DOHH2 (cell line): ENCODE measurements at regions not wholly inside any gene's neighbourhood (a gene's known extent, or its start where the extent isn't known, plus 50 kb on each side); places are given as distances from the start of the nearest gene placed in this dataset.

Experiments
- H3F3A ChIP-seq: fragments of 200-600 bp; sonication (generic), shearing (Covaris generic); 2 replicates; pipeline ENCODE4 v1.6.0; 2016; ENCODE audit warnings: antibody characterized with exemption, mild to moderate bottlenecking; ENCODE audit not compliant: control insufficient read depth, insufficient read depth
- H3K27ac ChIP-seq: fragments of 200-600 bp; sonication (generic); 2 replicates; pipeline ENCODE4 v1.5.1; 2014; ENCODE audit warnings: low read depth, mild to moderate bottlenecking, low read length, moderate library complexity
- H3K27me3 ChIP-seq: fragments of 200-600 bp; sonication (generic); 2 replicates; pipeline ENCODE4 v1.6.1; 2014; ENCODE audit warnings: mild to moderate bottlenecking, low read length, mixed read lengths; ENCODE audit not compliant: control insufficient read depth
- H3K36me3 ChIP-seq: fragments of 200-600 bp; sonication (generic); 2 replicates; pipeline ENCODE4 v1.6.1; 2014; ENCODE audit warnings: mild to moderate bottlenecking, low read length, moderate library complexity, mixed read lengths; ENCODE audit not compliant: control insufficient read depth
- H3K4me1 ChIP-seq: fragments of 200-600 bp; sonication (generic); 2 replicates; pipeline ENCODE4 v1.6.1; 2014; ENCODE audit warnings: mild to moderate bottlenecking, low read length, mixed read lengths; ENCODE audit not compliant: control insufficient read depth
- H3K4me2 ChIP-seq: fragments of 200-600 bp; sonication (generic); 2 replicates; pipeline ENCODE4 v1.6.0; 2014; ENCODE audit warnings: mild to moderate bottlenecking, low read length, moderate library complexity
- H3K4me3 ChIP-seq: fragments of 200-600 bp; sonication (generic); 2 replicates; pipeline ENCODE4 v1.5.1; 2014; ENCODE audit warnings: mild to moderate bottlenecking, low read length, mixed read lengths
- H3K79me2 ChIP-seq: fragments of 200-600 bp; sonication (generic); 2 replicates; pipeline ENCODE4 v1.6.1; 2014; ENCODE audit warnings: mild to moderate bottlenecking, low read length, mixed read lengths; ENCODE audit not compliant: control insufficient read depth
- H3K9me2 ChIP-seq: fragments of 200-600 bp; sonication (generic); replicated peaks from 2 replicates; pipeline ENCODE4 v1.6.1; 2014; ENCODE audit warnings: mild to moderate bottlenecking, low read length, mixed read lengths; ENCODE audit not compliant: control insufficient read depth
- H3K9me3 ChIP-seq: fragments of 200-600 bp; sonication (generic); 2 replicates; pipeline ENCODE4 v1.6.1; 2014; ENCODE audit warnings: antibody characterized with exemption, low read length, mixed read lengths; ENCODE audit not compliant: control insufficient read depth, insufficient read depth
- H4K20me1 ChIP-seq: fragments of 200-600 bp; sonication (generic); 2 replicates; pipeline ENCODE4 v1.6.0; 2014; ENCODE audit warnings: low read depth, mild to moderate bottlenecking, antibody characterized with exemption, low read length, moderate library complexity; ENCODE audit not compliant: control insufficient read depth, insufficient read depth
- EZH2phosphoT487 ChIP-seq: fragments of 200-600 bp; sonication (generic); IDR thresholded peaks from 2 replicates; pipeline ENCODE4 v1.6.1; 2017; ENCODE audit warnings: borderline replicate concordance, mild to moderate bottlenecking, antibody characterized with exemption, low read length, moderate library complexity, mixed read lengths
- TF ChIP-seq, protein P1 (sequence below): fragments of 200-600 bp; sonication (generic); IDR thresholded peaks from one replicate; pipeline ENCODE4 v1.5.1; 2014; ENCODE audit warnings: antibody characterized with exemption, mild to moderate bottlenecking, low read depth, low read length; ENCODE audit not compliant: poor library complexity, severe bottlenecking

DNA sequence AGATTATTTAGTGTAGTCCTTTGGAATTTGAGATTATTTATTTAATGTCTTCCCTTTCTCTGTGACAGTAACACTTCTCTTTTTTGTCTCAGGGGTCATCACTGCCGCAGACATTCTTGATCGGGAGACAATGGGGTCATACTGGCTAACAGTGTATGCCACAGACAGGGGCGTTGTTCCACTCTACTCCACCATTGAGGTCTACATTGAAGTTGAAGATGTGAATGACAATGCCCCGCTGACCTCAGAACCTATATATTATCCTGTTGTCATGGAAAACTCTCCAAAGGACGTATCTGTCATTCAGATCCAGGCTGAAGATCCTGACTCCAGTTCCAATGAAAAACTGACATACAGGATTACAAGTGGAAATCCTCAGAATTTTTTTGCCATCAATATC lies 299.9 kb downstream of the FAT3 start:
- Histone ChIP-seq H3K79me2 (no peaks in the 10 kb centered on the region), H3K4me1 (no peaks in the 10 kb centered on the region), H3K4me3 (no peak overlapping the region), H4K20me1 (no peaks in the 10 kb centered on the region), H3K9me3 (no peaks in the 10 kb centered on the region), H3K36me3 (no peaks in the 10 kb centered on the region), H3F3A (no peaks in the 10 kb centered on the region), H3K4me2 (no peak overlapping the region), H3K27ac (no peak overlapping the region), H3K9me2 (no peaks in the 10 kb centered on the region), H3K27me3 (no peaks in the 10 kb centered on the region)
- TF ChIP-seq EZH2phosphoT487, result no peak
- TF ChIP-seq, protein P1, sequence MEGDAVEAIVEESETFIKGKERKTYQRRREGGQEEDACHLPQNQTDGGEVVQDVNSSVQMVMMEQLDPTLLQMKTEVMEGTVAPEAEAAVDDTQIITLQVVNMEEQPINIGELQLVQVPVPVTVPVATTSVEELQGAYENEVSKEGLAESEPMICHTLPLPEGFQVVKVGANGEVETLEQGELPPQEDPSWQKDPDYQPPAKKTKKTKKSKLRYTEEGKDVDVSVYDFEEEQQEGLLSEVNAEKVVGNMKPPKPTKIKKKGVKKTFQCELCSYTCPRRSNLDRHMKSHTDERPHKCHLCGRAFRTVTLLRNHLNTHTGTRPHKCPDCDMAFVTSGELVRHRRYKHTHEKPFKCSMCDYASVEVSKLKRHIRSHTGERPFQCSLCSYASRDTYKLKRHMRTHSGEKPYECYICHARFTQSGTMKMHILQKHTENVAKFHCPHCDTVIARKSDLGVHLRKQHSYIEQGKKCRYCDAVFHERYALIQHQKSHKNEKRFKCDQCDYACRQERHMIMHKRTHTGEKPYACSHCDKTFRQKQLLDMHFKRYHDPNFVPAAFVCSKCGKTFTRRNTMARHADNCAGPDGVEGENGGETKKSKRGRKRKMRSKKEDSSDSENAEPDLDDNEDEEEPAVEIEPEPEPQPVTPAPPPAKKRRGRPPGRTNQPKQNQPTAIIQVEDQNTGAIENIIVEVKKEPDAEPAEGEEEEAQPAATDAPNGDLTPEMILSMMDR, result no peak

DNA sequence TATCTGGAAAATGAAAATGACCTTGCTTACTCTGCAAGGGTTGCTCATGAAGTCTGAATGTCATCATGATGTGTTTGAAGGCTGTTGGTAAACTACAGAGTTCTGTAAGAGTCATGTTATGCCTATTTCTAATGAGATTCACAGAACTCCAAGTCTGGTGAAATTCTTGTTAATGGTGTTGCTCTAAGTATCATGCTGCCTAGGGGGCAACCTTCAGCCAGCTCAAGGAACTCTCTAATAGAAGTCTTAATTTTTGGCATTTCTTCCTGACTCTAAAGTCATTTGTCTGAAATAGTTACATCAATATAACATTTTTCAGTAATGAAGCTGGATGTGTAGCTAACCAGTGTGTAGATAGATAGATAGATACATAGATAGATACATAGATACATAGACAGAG lies 302.8 kb downstream of the FAT3 start:
- TF ChIP-seq EZH2phosphoT487, result no peak
- TF ChIP-seq, protein P1, result no peak
- Histone ChIP-seq H3K79me2 (no peaks in the 10 kb centered on the region), H3F3A (no peaks in the 10 kb centered on the region), H4K20me1 (no peaks in the 10 kb centered on the region), H3K27ac (no peak overlapping the region), H3K4me2 (no peak overlapping the region), H3K9me3 (no peaks in the 10 kb centered on the region), H3K9me2 (no peaks in the 10 kb centered on the region), H3K27me3 (no peaks in the 10 kb centered on the region), H3K4me3 (no peak overlapping the region), H3K36me3 (no peaks in the 10 kb centered on the region), H3K4me1 (no peaks in the 10 kb centered on the region)

DNA sequence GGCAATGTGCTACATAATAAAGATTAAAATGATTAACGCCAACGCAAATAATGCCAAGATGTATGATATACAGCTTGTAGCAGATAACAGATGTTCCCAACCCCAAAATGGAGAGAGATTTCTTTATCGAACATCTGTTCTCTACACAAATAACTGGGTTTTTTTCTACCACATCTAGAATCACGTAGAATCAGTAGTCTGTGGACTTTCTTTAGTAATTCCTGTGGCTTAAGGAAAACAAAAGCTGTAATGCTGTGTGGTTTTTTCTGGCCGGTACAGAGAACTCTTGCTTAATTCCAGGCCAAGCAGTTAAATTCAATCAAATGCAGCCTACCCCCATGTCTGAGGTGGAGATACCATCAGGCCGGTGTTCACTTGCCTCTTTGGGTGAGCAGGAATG lies 303.4 kb downstream of the FAT3 start:
- no peaks in the 10 kb centered on the region for H3K36me3 ChIP-seq
- no peaks in the 10 kb centered on the region for H3F3A ChIP-seq
- TF ChIP-seq EZH2phosphoT487, result no peak
- TF ChIP-seq, protein P1, result no peak
- H3K4me3 ChIP-seq, result no peak overlapping the region
- H3K9me3 ChIP-seq, result no peaks in the 10 kb centered on the region
- no peak overlapping the region for H3K27ac ChIP-seq
- H3K79me2 ChIP-seq, result no peaks in the 10 kb centered on the region
- no peaks in the 10 kb centered on the region for H3K9me2 ChIP-seq
- no peaks in the 10 kb centered on the region for H3K4me1 ChIP-seq
- H3K27me3 ChIP-seq, result no peaks in the 10 kb centered on the region
- H4K20me1 ChIP-seq, result no peaks in the 10 kb centered on the region
- H3K4me2 ChIP-seq, result no peak overlapping the region

DNA sequence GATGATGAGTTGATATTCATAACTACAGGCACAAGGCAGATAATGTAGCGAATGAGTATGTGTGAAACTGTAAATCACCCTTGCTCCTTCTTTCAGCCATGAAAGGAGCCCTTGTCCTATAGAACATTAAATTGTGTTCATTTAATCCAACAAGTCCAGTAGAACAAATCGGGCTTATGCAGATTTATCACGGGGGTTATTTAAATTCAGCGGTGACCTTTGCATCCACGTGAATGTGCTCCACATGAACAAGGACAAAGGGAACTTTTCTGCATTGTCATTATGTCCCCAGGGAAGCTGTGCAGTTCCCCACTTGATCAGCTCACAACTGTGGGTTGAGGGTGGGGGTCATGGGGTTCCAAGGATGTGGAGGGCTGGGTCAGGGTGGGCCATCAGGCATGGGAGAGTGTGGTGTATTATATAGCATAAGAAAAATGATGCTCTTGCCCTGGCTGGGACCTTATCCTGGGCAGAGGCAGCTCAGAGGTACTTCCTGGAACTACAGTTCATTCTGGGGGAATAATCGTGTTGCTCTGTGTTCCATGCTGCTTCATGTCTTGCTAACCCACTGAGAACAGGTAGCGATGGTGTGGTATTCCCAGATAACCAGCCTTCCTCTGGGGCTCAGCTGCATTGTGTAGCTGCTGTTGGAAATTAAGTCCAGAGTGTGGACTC lies 306.6 kb downstream of the FAT3 start:
- Histone ChIP-seq H3K9me2 (no peaks in the 10 kb centered on the region), H3F3A (no peaks in the 10 kb centered on the region), H3K27ac (no peak overlapping the region), H3K4me3 (no peak overlapping the region), H3K79me2 (no peaks in the 10 kb centered on the region), H3K4me1 (no peaks in the 10 kb centered on the region), H4K20me1 (no peaks in the 10 kb centered on the region), H3K36me3 (no peaks in the 10 kb centered on the region), H3K4me2 (no peak overlapping the region), H3K9me3 (no peaks in the 10 kb centered on the region), H3K27me3 (no peaks in the 10 kb centered on the region)
- no peak for TF ChIP-seq EZH2phosphoT487
- TF ChIP-seq, protein P1, result no peak
